GM12875 (cell line): ENCODE measurements at regions not wholly inside any gene's neighbourhood (a gene's known extent, or its start where the extent isn't known, plus 50 kb on each side); places are given as distances from the start of the nearest gene placed in this dataset.
"Not testable (repeated sequence)": the region's sequence is repeated elsewhere in the genome, so short reads cannot be mapped to it uniquely, and the experiment has no call there.

Experiments
- H3K4me3 ChIP-seq: one replicate; pipeline ENCODE4 v1.5.1; 2011; ENCODE audit warnings: low read depth, low read length, control low read depth
- CTCF ChIP-seq: IDR thresholded peaks from 2 replicates; pipeline ENCODE4 v1.5.1; 2011; ENCODE audit warnings: low read depth, mild to moderate bottlenecking, control low read depth, inconsistent platforms, low read length, moderate library complexity, borderline replicate concordance; ENCODE audit not compliant: insufficient read depth

GRCh38 chr6:142648036-142648451 lies 296.9 kb downstream of the HIVEP2 start:
- no peak overlapping the region for H3K4me3 ChIP-seq
- no peak for TF ChIP-seq CTCF

GRCh38 chr6:142648526-142648925 lies 296.4 kb downstream of the HIVEP2 start:
- no peak overlapping the region for H3K4me3 ChIP-seq

GRCh38 chr6:142649438-142650234 lies 295.3 kb downstream of the HIVEP2 start:
- H3K4me3 ChIP-seq, result not testable (repeated sequence)

More at GRCh38 chr6:142648526-142648925, 296.4 kb downstream of the HIVEP2 start:
- no peak for TF ChIP-seq CTCF

- TF ChIP-seq CTCF, result no peak
These were observed 293.6 kb downstream of the HIVEP2 start for GRCh38 chr6:142651384-142651783.

GRCh38 chr6:142653710-142654420 lies 291.1 kb downstream of the HIVEP2 start:
- no peak for TF ChIP-seq CTCF
- H3K4me3 ChIP-seq, result no peak overlapping the region

More at GRCh38 chr6:142651384-142651783, 293.6 kb downstream of the HIVEP2 start:
- H3K4me3 ChIP-seq, result no peak overlapping the region

GRCh38 chr6:142659661-142660060 lies 285.3 kb downstream of the HIVEP2 start:
- TF ChIP-seq CTCF, result no peak
- no peak overlapping the region for H3K4me3 ChIP-seq

GRCh38 chr6:142665393-142665792 lies 279.6 kb downstream of the HIVEP2 start:
- no peak for TF ChIP-seq CTCF

More at GRCh38 chr6:142665393-142665792, 279.6 kb downstream of the HIVEP2 start:
- H3K4me3 ChIP-seq, result no peak overlapping the region
